ES-I3 (cell line): ENCODE measurements at regions not wholly inside any gene's neighbourhood (a gene's known extent, or its start where the extent isn't known, plus 50 kb on each side); places are given as distances from the start of the nearest gene placed in this dataset.
"Not testable (repeated sequence)": the region's sequence is repeated elsewhere in the genome, so short reads cannot be mapped to it uniquely, and the experiment has no call there.

ENCODE experiments used
- H3K36me3 ChIP-seq: 2 replicates; pipeline ENCODE4 v1.6.1; 2013; ENCODE audit warnings: mild to moderate bottlenecking, low read length, control low read depth, moderate library complexity; ENCODE audit not compliant: insufficient read depth
- H3K4me1 ChIP-seq: 2 replicates; pipeline ENCODE4 v1.6.1; 2013; ENCODE audit warnings: mild to moderate bottlenecking, control low read depth, low read length; ENCODE audit not compliant: insufficient read depth
- H3K9ac ChIP-seq: 2 replicates; pipeline ENCODE4 v1.6.1; 2013; ENCODE audit warnings: low read depth, mild to moderate bottlenecking, low read length, moderate library complexity
- H3K9me3 ChIP-seq: 2 replicates; pipeline ENCODE4 v1.6.1; 2013; ENCODE audit warnings: mild to moderate bottlenecking, low read length, moderate library complexity; ENCODE audit not compliant: control insufficient read depth, insufficient read depth

DNA sequence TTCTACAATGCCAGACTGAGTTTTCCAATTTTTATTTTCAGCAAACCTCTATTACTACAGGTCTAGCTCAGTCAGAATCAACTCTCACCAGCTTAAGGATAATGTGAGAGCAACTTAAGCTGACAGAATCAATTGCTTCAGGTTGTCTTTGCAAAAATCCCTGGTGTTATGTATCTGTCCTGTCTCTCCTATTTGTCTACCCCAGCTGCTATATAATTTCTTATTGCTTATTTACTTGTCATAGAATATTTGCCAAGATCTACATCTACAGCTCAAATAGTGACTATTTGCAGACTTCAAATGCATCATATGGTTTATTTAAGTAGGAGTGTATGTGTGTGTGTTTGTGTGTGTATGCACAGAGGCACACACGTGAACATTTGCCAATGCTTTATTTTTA lies 54.1 kb downstream of the FOXG1 start:
- no peaks in the 10 kb centered on the region for H3K4me1 ChIP-seq
- peaks cover 4% of the 10 kb centered on the region; the same call in 1 of the 2 replicates for H3K9me3 ChIP-seq
- no peaks in the 10 kb centered on the region for H3K36me3 ChIP-seq
- H3K9ac ChIP-seq = no peak overlapping the region

GRCh38 chr14:28821993-28822392 lies 55.4 kb downstream of the FOXG1 start:
- Histone ChIP-seq H3K9ac (no peak overlapping the region), H3K36me3 (no peaks in the 10 kb centered on the region), H3K9me3 (peaks cover 4% of the 10 kb centered on the region; the same call in 1 of the 2 replicates), H3K4me1 (no peaks in the 10 kb centered on the region)

- H3K4me1 ChIP-seq = no peaks in the 10 kb centered on the region
- no peaks in the 10 kb centered on the region for H3K36me3 ChIP-seq
- no peak overlapping the region for H3K9ac ChIP-seq
- H3K9me3 ChIP-seq = peaks cover 4% of the 10 kb centered on the region; the same call in 1 of the 2 replicates
Measured at GRCh38 chr14:28823245-28823644, 56.7 kb downstream of the FOXG1 start.

GRCh38 chr14:28830115-28830534 lies 63.5 kb downstream of the FOXG1 start:
- Histone ChIP-seq H3K9ac (no peak overlapping the region), H3K4me1 (no peaks in the 10 kb centered on the region), H3K9me3 (no peaks in the 10 kb centered on the region), H3K36me3 (no peaks in the 10 kb centered on the region)

DNA sequence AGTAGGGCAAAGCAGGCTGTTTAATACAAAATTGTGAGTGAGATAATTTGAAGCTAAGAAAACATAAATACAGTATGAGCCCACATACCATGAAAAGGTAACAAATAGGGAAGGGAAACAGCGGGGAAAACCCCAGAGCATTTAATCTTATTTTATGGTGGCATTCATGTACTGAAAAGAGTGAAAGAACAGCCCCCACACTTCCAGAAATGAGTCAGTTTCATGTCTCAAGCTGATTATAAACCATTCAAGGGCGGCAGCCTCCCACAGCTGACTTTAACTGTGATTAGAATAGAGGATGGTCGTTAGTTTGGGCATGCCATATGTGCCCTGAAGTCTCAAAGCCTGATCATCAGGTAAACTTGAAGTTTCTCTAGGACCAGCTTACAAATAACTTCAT lies 64.5 kb downstream of the FOXG1 start:
- H3K9me3 ChIP-seq = no peaks in the 10 kb centered on the region
- no peak overlapping the region for H3K9ac ChIP-seq
- H3K36me3 ChIP-seq = no peaks in the 10 kb centered on the region
- no peaks in the 10 kb centered on the region for H3K4me1 ChIP-seq

DNA sequence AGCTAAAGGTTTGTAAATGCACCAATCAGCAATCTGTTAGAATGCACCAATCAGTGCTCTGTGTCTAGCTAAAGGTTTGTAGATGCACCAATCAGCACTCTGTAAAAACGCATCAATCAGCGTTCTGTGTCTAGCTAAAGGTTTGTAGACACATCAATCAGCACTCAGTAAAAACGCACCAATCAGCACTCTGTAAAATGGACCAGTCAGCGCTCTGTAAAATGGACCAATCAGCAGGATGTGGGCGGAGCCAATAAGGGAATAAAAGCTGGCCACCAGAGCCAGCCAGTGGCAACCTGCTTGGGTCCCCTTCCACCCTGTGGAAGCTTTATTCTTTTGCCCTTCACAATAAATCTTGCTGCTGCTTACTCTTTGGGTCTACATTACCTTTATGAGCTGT lies 76.0 kb downstream of the FOXG1 start:
- H3K36me3 ChIP-seq, H3K9me3 ChIP-seq, H3K9ac ChIP-seq, H3K4me1 ChIP-seq: not testable (repeated sequence)

GRCh38 chr14:28867571-28867970 lies 101.0 kb downstream of the FOXG1 start:
- Histone ChIP-seq H3K4me1 (no peaks in the 10 kb centered on the region), H3K36me3 (no peaks in the 10 kb centered on the region), H3K9me3 (no peaks in the 10 kb centered on the region), H3K9ac (no peak overlapping the region)

- no peaks in the 10 kb centered on the region for H3K36me3 ChIP-seq
- no peaks in the 10 kb centered on the region for H3K4me1 ChIP-seq
- H3K9ac ChIP-seq = no peak overlapping the region
- no peaks in the 10 kb centered on the region for H3K9me3 ChIP-seq
Measured at GRCh38 chr14:28870033-28870564, 103.5 kb downstream of the FOXG1 start.

- no peaks in the 10 kb centered on the region for H3K36me3 ChIP-seq
Measured at GRCh38 chr14:28875934-28876571, 109.5 kb downstream of the FOXG1 start.

DNA sequence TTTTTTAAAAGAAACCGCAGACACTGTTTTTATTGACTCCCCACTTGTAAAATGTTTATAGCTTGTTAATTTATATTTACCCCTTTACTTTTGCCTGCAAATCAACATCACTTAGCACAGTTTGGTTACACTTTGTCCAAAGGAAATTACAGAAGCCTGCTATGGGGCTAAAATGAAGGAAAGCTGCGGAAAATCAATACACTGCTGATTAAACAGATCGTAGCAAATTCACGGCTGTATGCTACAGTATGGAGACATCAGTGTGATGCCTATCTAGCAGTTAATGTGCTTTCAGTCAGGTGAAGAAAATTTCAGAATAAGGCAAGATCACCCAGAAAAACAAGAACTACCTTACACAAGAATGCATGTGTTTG lies 110.0 kb downstream of the FOXG1 start:
- Histone ChIP-seq H3K36me3 (no peaks in the 10 kb centered on the region), H3K4me1 (peaks cover 7% of the 10 kb centered on the region; the same call in 1 of the 2 replicates), H3K9me3 (no peaks in the 10 kb centered on the region), H3K9ac (no peak overlapping the region)

More at GRCh38 chr14:28875934-28876571, 109.5 kb downstream of the FOXG1 start:
- Histone ChIP-seq H3K9me3 (no peaks in the 10 kb centered on the region), H3K4me1 (peaks cover 7% of the 10 kb centered on the region; the same call in 1 of the 2 replicates), H3K9ac (no peak overlapping the region)

DNA sequence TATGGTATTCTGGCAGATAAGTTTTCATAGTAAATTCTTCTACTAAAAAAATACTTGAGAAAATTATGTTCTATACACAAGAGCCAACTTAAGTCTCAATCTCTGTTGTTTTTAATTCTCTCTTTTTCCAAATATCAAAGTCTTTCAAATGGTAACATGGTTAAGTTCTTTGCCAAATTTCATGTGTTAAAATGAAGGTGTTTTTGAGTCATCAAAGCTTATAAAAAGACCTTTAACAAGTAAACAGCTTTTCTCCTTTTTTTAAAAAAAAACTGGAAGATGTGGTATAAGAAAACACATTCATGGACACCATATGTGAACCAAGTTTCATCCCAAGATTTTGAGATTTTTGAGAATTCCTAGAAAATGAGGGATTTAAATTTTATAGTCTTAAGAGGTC lies 111.3 kb downstream of the FOXG1 start:
- H3K36me3 ChIP-seq = no peaks in the 10 kb centered on the region
- H3K9me3 ChIP-seq = no peaks in the 10 kb centered on the region
- peaks cover 7% of the 10 kb centered on the region; the same call in 1 of the 2 replicates for H3K4me1 ChIP-seq
- H3K9ac ChIP-seq = no peak overlapping the region

GRCh38 chr14:28879573-28879996 lies 113.0 kb downstream of the FOXG1 start:
- Histone ChIP-seq H3K4me1 (peaks cover 7% of the 10 kb centered on the region; the same call in 1 of the 2 replicates), H3K9me3 (no peaks in the 10 kb centered on the region), H3K36me3 (no peaks in the 10 kb centered on the region), H3K9ac (no peak overlapping the region)

GRCh38 chr14:28886940-28887339 lies 120.4 kb downstream of the FOXG1 start:
- Histone ChIP-seq H3K9ac (no peak overlapping the region), H3K36me3 (no peaks in the 10 kb centered on the region), H3K4me1 (no peaks in the 10 kb centered on the region), H3K9me3 (no peaks in the 10 kb centered on the region)

GRCh38 chr14:28895389-28895788 lies 128.8 kb downstream of the FOXG1 start:
- Histone ChIP-seq H3K9me3 (no peaks in the 10 kb centered on the region), H3K9ac (no peak overlapping the region), H3K4me1 (no peaks in the 10 kb centered on the region), H3K36me3 (no peaks in the 10 kb centered on the region)

DNA sequence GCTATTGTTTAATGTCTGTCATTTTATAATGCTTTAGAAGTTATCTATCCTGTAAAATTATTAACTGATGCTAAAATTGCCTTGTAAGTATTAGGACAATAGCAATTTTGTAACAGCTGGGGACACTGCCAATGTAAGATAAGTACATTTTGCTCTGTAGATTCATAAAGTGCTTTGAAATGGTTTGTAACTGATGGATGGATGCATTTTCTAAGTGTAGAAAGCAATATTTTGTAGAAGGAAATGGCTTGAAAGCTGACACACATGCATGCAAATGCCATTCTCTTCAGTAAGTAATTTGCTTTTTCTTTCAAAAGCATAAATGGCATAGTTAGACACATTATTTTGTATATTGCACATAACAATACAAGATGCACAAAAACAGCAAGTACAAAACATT lies 129.8 kb downstream of the FOXG1 start:
- H3K36me3 ChIP-seq = no peaks in the 10 kb centered on the region
- H3K9me3 ChIP-seq = no peaks in the 10 kb centered on the region
- H3K9ac ChIP-seq = no peak overlapping the region
- no peaks in the 10 kb centered on the region for H3K4me1 ChIP-seq
